Activated CD4-positive, alpha-beta memory T cell treated with anti-CD3 and anti-CD28 coated beads for 36 hours (primary cell): ENCODE measurements at regions not wholly inside any gene's neighbourhood (a gene's known extent, or its start where the extent isn't known, plus 50 kb on each side); places are given as distances from the start of the nearest gene placed in this dataset.

Experiments
- CTCF ChIA-PET: fragments of 350-600 bp; sonication (Branson Sonifier 250); formaldehyde crosslinking; loops from one replicate; lab custom pipeline; 2021; ENCODE audit warnings: antibody characterized with exemption, inconsistent platforms; lab: Charles Lee
- POLR2A ChIA-PET: fragments of 350-600 bp; sonication (Branson Sonifier 250); formaldehyde crosslinking; loops from one replicate; lab custom pipeline; 2021; ENCODE audit warnings: antibody characterized with exemption; lab: Charles Lee
- DNase-seq: peaks from one replicate; pipeline ENCODE4 v3.0.0-alpha.2; 2020
- H3K27ac Mint-ChIP-seq: one replicate; pipeline ENCODE4 v1.8.0; 2021; ENCODE audit warnings: mixed read lengths
- H3K27me3 Mint-ChIP-seq: one replicate; pipeline ENCODE4 v1.8.0; 2021; ENCODE audit warnings: mixed read lengths
- H3K36me3 Mint-ChIP-seq: one replicate; pipeline ENCODE4 v1.8.0; 2021; ENCODE audit warnings: mixed read lengths
- H3K4me1 Mint-ChIP-seq: one replicate; pipeline ENCODE4 v1.8.0; 2021; ENCODE audit warnings: low read depth, mixed read lengths
- H3K4me3 Mint-ChIP-seq: one replicate; pipeline ENCODE4 v1.8.0; 2021; ENCODE audit warnings: mild to moderate bottlenecking, mixed read lengths
- H3K9me3 Mint-ChIP-seq: one replicate; pipeline ENCODE4 v1.8.0; 2021; ENCODE audit warnings: mixed read lengths
- intact Hi-C: fragments of 100-400 bp; cut with micrococcal nuclease; formaldehyde crosslinking; loops from one replicate; pipeline ENCODE4 v1.15.1; 2023

DNA sequence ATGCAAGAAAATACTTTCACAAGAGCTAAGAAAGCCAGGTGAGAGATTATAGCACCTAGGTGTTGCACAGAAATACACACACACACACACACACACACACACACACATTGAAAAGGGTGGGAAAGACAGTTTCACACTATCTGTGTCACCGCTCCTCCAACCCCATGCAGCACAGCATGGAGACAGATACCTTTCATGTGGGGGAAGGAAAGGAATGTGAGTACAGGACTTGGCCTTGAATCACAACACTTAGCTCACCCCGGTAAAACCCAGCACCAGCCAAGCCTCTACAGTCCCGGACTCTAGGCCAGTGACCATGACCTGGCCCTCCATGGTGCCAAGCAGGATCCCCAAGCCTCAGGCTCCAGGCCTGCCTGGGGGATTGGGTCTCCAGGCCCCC lies 462.0 kb upstream of the SPRY2 start:
- intact Hi-C loops, result no loop called here
- DNase-seq, result no peak
- Mint-ChIP-seq H3K4me1 (no peaks in the 10 kb centered on the region), H3K4me3 (no peak overlapping the region), H3K27ac (no peak overlapping the region), H3K9me3 (peaks cover 4% of the 10 kb centered on the region), H3K27me3 (no peaks in the 10 kb centered on the region), H3K36me3 (no peaks in the 10 kb centered on the region)
- ChIA-PET POLR2A (no interaction called here), CTCF (no interaction called here)

DNA sequence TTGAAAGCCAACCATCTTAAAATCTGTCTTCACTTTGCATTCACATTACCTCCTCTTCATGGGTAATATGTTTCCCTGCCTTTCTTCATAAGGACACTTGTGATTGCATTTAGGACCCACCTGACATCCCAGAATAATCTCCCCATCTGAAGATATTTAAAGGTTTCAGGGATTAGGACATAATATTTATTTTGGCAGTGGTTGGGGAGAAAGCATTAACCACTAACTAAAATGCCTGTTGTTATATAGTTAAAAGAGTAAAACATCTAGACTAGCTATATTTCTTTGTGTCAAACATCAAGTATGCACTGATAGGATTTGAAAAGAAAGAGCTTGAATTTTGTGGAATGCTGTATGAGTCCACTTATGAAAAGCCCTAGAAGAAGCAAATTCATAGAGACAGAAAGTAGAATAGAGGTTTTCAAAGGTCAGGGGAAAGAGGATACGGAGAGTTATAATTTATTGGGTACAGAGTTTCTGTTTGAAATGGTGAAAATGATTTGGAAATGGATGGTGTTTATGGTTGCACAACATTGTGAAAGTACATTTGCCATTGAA lies 457.7 kb upstream of the SPRY2 start:
- Mint-ChIP-seq H3K4me3 (no peak overlapping the region), H3K4me1 (no peaks in the 10 kb centered on the region), H3K27me3 (no peaks in the 10 kb centered on the region), H3K36me3 (no peaks in the 10 kb centered on the region), H3K27ac (no peak overlapping the region), H3K9me3 (peaks cover 6% of the 10 kb centered on the region)
- intact Hi-C loops, result no loop called here
- ChIA-PET CTCF (no interaction called here), POLR2A (no interaction called here)
- no peak for DNase-seq

DNA sequence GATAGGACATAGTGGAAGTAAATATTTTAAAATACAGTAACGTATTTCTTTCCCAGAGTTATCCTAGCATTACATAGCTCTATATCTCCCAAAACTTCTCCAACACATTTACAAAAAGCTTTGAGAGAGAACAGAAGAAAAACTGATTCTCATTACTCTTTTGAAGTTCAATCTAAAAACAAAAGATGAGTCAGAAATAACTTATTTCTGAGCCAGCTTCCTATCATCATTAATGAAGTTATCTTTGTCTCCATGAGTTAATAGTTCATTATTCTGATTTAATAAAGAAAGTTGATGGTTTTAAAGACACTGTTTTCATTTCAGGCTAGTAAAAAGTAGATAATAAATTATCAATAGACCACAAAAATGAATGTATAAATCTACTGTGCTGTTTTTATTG lies 446.7 kb upstream of the SPRY2 start:
- Mint-ChIP-seq H3K27me3 (no peaks in the 10 kb centered on the region), H3K27ac (no peak overlapping the region), H3K36me3 (no peaks in the 10 kb centered on the region), H3K4me3 (no peak overlapping the region), H3K9me3 (peaks cover 2% of the 10 kb centered on the region), H3K4me1 (no peaks in the 10 kb centered on the region)
- intact Hi-C loops, result no loop called here
- POLR2A ChIA-PET, result no interaction called here
- CTCF ChIA-PET, result no interaction called here
- DNase-seq, result no peak

DNA sequence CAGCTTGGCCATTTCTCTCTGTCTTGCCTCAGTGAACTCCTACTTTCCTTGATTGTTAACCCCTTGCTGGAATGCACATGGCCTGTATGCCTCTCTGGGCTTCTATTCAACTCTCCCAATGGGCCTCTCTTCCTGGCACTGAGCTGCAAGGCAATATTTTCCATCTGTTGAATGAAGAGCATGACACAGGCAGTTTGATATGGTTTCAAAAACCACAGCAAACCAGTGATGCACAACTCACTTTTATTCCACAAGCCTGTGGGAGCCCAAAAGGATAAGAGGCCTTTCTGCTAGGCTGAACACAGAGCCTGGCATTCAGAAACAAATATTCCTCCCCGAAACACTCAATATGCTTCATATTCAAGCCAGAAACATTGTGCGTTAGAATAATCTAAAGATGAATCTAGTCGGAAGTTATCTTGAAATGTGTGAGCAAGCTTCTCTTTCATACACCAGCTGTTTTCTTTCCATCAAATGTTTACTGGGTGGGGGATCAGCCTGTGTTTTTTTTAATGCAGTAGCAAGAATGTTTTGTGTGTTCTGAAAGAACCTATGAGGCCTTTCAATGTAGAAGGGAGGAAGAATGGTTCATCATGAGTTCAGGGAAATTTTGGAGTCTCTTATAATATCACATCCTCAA lies 443.1 kb upstream of the SPRY2 start:
- ChIA-PET CTCF (no interaction called here), POLR2A (no interaction called here)
- H3K9me3 Mint-ChIP-seq, result no peaks in the 10 kb centered on the region
- H3K4me1 Mint-ChIP-seq, result no peaks in the 10 kb centered on the region
- H3K4me3 Mint-ChIP-seq, result no peak overlapping the region
- no peak for DNase-seq
- H3K27ac Mint-ChIP-seq, result no peak overlapping the region
- intact Hi-C loops, result no loop called here
- no peaks in the 10 kb centered on the region for H3K36me3 Mint-ChIP-seq
- no peaks in the 10 kb centered on the region for H3K27me3 Mint-ChIP-seq

DNA sequence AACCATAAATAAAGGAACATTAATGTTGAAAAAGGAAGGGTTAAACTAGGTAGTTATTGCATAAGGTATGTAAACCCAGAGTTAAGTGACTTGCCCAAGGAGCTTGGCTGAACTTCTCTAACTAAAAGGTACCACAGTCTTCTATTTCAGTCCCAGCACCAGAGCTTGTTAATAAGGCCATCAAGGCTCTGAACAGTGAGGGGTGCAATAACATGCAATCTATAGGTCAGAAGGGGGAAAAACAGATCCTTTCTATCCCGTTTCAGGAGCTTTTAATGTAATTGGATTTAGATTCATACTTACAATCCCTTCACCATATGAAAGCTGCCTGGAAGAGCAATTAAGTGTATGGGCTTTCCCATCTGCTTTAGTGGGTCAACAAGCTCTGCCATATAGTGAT lies 441.5 kb upstream of the SPRY2 start:
- no peaks in the 10 kb centered on the region for H3K9me3 Mint-ChIP-seq
- CTCF ChIA-PET, result no interaction called here
- POLR2A ChIA-PET, result no interaction called here

DNA sequence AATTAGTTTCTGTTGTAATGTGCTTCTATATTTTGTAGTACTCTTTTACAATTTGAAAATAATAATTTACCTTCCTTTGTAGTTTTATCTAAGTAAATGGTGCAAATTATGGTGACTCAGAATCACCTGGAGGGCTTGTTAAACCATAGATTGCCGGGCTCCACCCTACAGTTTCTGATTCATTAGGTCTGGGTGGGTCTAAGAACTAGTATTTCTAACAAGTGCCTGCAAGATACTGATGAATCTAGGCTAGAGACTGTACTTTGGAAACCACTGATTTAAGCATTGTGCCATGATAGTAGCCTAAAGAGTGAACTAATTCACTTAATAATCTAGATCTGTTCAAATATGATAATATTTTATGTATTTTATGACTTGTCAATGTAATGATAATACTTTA lies 437.4 kb upstream of the SPRY2 start:
- H3K27ac Mint-ChIP-seq, result no peak overlapping the region
- intact Hi-C loops, result no loop called here

More for the DNA sequence above, 441.5 kb upstream of the SPRY2 start:
- Mint-ChIP-seq H3K27me3 (no peaks in the 10 kb centered on the region), H3K4me1 (no peaks in the 10 kb centered on the region), H3K4me3 (no peak overlapping the region), H3K36me3 (no peaks in the 10 kb centered on the region), H3K27ac (no peak overlapping the region)
- intact Hi-C loops, result no loop called here
- no peak for DNase-seq

DNA sequence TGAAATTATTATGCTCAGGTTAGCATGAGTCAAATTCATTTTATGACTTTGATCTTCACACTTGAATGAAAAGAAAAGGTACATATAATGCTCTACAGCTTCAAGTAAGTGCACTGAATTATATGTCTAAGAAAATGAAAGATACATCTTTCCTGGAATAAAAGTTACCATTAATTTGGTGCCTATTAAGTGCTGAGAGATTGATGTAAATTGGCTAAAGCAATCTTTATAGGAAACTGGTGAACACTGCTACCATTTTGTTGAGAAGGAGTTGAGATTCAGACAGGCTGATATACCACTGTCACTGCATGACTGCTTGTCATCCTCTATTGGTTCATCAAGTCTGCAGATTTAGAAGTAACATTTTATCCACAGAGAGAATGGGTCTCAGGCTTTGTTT lies 416.8 kb upstream of the SPRY2 start:
- ChIA-PET CTCF (no interaction called here), POLR2A (no interaction called here)
- DNase-seq, result no peak
- H3K27ac Mint-ChIP-seq, result no peak overlapping the region
- intact Hi-C loops, result no loop called here
- no peaks in the 10 kb centered on the region for H3K27me3 Mint-ChIP-seq
- H3K4me3 Mint-ChIP-seq, result no peak overlapping the region
- no peaks in the 10 kb centered on the region for H3K4me1 Mint-ChIP-seq
- no peaks in the 10 kb centered on the region for H3K36me3 Mint-ChIP-seq
- peaks cover 20% of the 10 kb centered on the region for H3K9me3 Mint-ChIP-seq

More for the DNA sequence above, 437.4 kb upstream of the SPRY2 start:
- Mint-ChIP-seq H3K4me3 (no peak overlapping the region), H3K27me3 (no peaks in the 10 kb centered on the region), H3K9me3 (no peaks in the 10 kb centered on the region), H3K4me1 (no peaks in the 10 kb centered on the region), H3K36me3 (no peaks in the 10 kb centered on the region)
- POLR2A ChIA-PET, result no interaction called here
- CTCF ChIA-PET, result no interaction called here
- no peak for DNase-seq

DNA sequence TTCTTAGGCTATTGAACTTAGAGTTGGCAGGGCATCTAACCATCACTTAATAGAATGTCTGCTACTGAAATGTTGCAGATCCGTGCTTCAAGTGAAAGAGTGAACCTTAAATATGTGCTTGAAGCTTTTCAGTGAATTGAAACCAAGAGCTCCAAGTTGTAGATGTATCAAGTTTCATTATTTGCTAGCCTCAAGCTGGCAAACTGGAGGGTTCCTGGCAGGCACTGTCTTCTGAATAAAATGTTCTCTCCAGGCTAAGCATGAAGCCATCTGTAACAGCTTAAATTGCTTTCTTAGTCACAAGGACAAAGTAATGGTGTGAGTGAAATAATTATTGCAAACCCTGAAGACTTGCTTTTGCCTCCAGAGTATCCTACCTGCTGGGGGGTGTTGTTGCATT lies 415.0 kb upstream of the SPRY2 start:
- no peak overlapping the region for H3K27ac Mint-ChIP-seq
- intact Hi-C loops, result no loop called here
- peaks cover 12% of the 10 kb centered on the region for H3K9me3 Mint-ChIP-seq
- H3K27me3 Mint-ChIP-seq, result no peaks in the 10 kb centered on the region
- no peak overlapping the region for H3K4me3 Mint-ChIP-seq
- POLR2A ChIA-PET, result no interaction called here
- no peaks in the 10 kb centered on the region for H3K36me3 Mint-ChIP-seq
- CTCF ChIA-PET, result no interaction called here
- H3K4me1 Mint-ChIP-seq, result no peaks in the 10 kb centered on the region
- no peak for DNase-seq

DNA sequence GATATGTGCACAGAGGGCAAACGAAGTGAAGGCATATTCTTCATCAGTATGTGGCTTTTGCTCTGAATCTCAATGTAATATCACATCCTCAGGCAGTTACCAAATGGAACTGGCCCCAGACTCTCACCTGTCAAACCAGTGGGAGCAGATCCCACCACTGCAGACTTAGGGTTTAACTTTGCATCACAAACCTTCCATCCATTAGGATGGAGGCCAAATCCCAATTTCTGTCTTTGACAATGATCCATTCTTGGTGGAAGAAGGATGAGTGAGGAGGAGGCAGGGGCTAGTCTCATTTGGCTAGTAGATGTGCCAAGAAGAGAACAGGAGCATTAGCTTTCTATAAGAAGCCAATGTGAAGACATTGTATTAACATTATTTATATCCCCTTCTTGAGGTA lies 413.5 kb upstream of the SPRY2 start:
- peaks cover 4% of the 10 kb centered on the region for H3K9me3 Mint-ChIP-seq
- DNase-seq, result no peak
- H3K4me3 Mint-ChIP-seq, result no peak overlapping the region
- no peaks in the 10 kb centered on the region for H3K27me3 Mint-ChIP-seq
- intact Hi-C loops, result no loop called here
- CTCF ChIA-PET, result no interaction called here
- no peak overlapping the region for H3K27ac Mint-ChIP-seq
- H3K36me3 Mint-ChIP-seq, result no peaks in the 10 kb centered on the region
- POLR2A ChIA-PET, result no interaction called here
- no peaks in the 10 kb centered on the region for H3K4me1 Mint-ChIP-seq

DNA sequence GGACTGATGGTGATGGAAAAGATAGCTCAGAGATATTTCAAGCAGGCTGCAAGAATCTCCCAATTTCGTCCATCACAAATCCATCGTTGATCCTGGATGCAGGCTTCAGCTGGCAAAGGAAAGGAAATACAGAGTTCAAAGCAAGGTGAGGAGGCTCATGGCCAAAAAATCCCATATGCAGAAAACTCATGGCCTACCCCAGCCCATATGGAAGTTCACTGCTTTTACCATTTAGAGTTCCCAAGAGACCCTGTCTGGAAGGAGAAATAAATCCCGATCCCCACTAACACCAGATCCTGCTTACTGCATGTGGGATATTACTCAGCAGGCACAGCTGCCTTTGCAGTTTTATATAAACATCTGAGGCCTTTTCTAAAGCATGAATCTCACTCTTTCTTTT lies 412.9 kb upstream of the SPRY2 start:
- Mint-ChIP-seq H3K27ac (no peak overlapping the region), H3K27me3 (no peaks in the 10 kb centered on the region), H3K9me3 (peaks cover 4% of the 10 kb centered on the region), H3K36me3 (no peaks in the 10 kb centered on the region), H3K4me3 (no peak overlapping the region), H3K4me1 (no peaks in the 10 kb centered on the region)
- intact Hi-C loops, result no loop called here
- CTCF ChIA-PET, result no interaction called here
- POLR2A ChIA-PET, result no interaction called here
- DNase-seq, result no peak

DNA sequence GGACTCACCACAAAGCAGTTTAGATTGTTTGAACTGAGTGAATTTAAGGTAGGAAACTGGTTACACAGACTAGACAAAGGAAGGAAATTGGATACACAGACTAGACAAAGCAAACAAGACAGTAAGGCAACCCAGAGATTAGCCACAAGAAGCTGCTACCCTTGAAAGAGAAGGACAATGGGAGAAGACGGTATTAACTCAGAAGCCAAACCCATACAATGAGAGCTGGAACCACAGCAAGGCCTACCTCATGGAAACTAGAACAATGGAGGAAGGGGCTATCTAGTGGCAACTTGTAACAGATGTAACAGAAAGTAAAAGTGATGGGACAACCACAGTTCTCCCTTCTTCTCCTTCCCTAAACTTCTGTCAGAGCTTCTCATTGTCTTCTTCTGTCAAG lies 410.9 kb upstream of the SPRY2 start:
- CTCF ChIA-PET, result no interaction called here

DNA sequence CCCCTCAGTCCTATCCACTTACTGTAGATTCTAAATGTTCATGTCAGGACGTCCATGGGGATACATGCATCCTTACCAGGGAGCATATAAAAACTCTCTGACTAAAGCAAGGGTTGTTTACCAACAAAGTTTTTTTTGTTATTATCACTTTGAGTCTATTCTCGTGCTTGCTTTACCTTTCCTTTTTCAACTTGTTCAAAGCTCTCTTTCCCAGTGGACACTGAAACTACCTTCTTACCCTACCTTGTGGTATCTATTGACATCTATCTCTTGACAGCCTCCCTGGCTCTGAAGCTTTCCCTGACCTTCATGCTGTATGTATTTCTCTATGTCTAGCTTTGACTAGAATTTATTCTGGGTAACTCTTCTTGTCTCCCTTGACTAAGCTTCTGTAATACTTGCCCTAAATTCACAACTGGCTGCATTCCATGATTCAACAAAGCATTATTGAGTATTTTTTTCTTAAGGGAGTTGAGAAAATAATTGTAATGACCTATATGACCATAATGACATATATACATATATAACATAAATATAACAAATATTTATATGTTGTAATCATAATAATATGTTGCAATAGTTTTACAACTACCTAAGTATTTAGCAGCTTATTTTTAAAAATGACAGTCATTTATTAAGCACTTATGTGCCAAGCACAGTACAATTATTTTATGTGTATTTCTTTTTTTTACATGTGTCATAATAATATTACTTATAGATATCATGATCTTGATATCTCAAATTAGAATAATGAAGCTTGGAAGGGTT lies 403.4 kb upstream of the SPRY2 start:
- Mint-ChIP-seq H3K36me3 (no peaks in the 10 kb centered on the region), H3K27me3 (no peaks in the 10 kb centered on the region), H3K4me1 (no peaks in the 10 kb centered on the region), H3K9me3 (no peaks in the 10 kb centered on the region), H3K4me3 (no peak overlapping the region), H3K27ac (no peak overlapping the region)
- intact Hi-C loops, result no loop called here
- no peak for DNase-seq
- ChIA-PET CTCF (no interaction called here), POLR2A (no interaction called here)

More for the DNA sequence above, 410.9 kb upstream of the SPRY2 start:
- Mint-ChIP-seq H3K27me3 (no peaks in the 10 kb centered on the region), H3K27ac (no peak overlapping the region), H3K36me3 (no peaks in the 10 kb centered on the region), H3K4me3 (no peak overlapping the region), H3K4me1 (no peaks in the 10 kb centered on the region), H3K9me3 (peaks cover 4% of the 10 kb centered on the region)
- DNase-seq, result no peak
- POLR2A ChIA-PET, result no interaction called here
- intact Hi-C loops, result no loop called here

DNA sequence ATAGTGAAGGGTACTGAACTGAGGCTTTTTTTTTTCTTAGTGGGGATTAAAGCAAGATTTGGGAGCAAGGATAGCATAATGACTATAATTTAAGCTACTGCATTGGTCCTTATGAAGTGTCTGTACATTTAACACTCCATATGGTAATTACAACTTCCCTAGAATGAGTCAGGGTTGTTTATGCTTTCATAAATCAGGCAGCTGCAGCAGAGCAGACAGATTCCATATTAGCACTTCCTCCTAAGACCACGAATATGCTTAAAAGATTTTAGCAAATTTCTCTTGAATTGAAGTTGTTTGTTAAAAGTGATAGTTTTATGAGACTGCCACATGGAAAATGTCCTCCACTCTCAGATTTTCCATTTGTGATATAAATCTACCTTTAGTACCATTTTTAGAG lies 401.1 kb upstream of the SPRY2 start:
- ChIA-PET CTCF (no interaction called here), POLR2A (no interaction called here)
- H3K27ac Mint-ChIP-seq, result no peak overlapping the region
- no peak for DNase-seq
- H3K9me3 Mint-ChIP-seq, result peaks cover 8% of the 10 kb centered on the region
- no peak overlapping the region for H3K4me3 Mint-ChIP-seq
- no peaks in the 10 kb centered on the region for H3K36me3 Mint-ChIP-seq
- no peaks in the 10 kb centered on the region for H3K27me3 Mint-ChIP-seq
- intact Hi-C loops, result no loop called here
- no peaks in the 10 kb centered on the region for H3K4me1 Mint-ChIP-seq
